NCI-H748 (cell line): ENCODE measurements at regions not wholly inside any gene's neighbourhood (a gene's known extent, or its start where the extent isn't known, plus 50 kb on each side); places are given as distances from the start of the nearest gene placed in this dataset.
"Not testable (repeated sequence)": the region's sequence is repeated elsewhere in the genome, so short reads cannot be mapped to it uniquely, and the experiment has no call there.

ENCODE experiments used
- DNase-seq: peaks from one replicate; lab custom pipeline; 2025; ENCODE audit not compliant: unreplicated experiment; lab: John Stamatoyannopoulos, UW

DNA sequence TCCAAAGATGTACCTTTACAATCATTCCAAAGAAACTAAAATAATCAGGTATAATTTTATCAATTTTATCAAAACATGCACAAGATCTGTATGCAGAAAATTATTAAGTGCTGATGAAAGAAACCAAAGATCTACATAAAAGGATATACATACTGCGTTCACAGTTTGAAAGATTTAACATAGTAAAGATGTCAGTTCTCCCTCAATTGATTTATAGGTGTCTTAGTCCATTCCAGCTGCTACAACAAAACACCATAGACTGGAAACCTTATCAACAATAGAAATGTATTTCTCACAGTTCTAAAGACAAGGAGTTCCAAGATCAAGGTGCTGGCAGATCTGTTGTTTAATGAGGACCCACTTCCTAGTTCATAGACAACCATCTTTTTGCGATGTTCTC, 189.0 kb upstream of the CCDC54 start:
- no peak for DNase-seq

DNA sequence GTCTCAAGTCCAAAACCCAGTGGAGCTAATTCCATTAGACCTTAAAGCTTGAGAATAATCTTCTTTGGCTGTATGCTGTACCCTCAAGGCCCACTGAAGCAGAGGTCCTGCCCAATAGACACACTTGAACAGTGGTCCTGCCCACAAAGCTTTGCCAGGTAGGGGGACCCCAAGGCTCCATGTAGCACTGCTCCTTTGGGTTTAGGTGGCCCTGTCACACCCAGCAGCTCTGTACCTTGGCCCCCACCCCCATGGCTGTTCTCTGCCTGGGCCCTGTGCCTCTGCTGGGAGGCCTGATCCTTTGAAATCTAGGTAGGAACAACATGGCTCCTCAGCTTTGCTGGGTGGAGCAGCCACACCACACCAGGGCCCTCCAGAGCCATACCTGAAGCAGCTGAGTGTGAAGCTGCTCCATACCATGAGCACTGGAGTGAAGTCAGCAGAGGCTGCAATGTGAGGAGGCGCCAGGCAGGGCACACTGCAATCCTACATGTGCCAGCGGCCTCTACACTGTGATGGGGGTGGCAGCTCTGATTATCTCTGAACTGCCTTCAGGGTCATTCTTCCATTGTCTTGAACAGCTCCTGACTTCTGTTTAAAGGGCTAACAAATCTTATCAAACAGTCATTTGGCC, 188.0 kb upstream of the CCDC54 start:
- no peak for DNase-seq

DNA sequence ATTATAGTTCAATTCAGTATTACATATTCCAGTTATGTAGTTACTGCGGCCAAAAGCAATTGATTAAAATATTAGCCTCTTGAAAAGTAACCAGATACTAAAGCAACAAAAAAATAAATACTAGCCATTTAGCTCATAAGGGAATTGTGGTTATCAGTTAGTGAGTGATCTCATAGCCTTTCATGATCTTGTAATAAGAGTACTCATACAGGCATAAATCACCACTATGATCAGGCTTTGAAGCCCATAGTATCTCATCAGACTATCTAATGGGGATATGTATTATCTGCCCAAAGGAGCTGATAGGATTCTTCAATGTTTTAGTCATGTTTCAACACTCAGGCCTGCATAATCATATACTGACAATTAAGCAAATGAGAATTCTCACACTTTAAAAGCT, 184.1 kb upstream of the CCDC54 start:
- DNase-seq, result no peak

DNA sequence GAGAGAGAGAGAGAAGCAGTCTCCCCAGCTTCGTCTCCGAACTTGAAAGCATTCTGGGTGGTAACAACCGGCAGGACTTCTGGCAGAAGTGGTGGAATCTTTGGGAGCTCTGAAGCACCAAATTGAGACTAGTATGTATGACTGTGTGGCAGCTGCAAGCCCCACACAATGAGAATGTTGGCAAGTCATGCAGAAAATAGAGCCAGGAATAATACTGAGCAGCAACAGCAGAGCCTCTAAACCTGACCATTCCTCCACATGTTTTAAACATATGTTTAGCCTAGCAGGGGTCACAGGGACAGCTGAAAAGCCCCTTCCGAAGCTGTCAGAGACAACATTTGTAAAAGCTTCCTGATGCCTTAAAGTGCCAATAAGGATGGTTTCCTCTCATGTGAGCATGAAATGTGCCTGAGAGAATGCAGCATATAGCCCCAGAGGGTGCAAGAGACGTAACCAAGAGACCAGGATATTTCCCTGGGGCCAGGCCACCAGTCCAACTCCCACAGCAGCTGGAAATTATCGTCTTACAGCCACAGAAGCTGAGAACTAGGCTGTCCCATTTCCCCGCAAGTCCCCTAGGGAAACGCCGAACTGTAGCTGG, 178.6 kb upstream of the CCDC54 start:
- DNase-seq, result no peak

DNA sequence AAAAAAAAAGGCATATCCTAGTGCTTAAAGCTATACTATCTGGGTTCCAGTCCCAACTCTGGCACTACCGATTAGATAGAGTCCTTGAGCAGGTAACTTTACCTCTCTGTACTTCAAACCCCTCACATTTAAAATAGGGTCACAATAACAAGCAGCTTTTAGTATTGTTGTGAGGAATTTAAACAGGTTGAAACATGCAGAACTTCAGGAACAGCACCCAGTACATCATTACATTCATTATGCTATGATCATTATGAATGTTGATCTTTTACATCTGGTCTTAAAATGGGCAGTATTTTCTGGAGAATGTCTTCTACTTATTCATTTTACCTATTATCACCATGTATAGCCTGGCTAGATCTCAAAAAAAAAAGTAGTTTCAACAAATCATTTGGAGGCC, 176.1 kb upstream of the CCDC54 start:
- no peak for DNase-seq

DNA sequence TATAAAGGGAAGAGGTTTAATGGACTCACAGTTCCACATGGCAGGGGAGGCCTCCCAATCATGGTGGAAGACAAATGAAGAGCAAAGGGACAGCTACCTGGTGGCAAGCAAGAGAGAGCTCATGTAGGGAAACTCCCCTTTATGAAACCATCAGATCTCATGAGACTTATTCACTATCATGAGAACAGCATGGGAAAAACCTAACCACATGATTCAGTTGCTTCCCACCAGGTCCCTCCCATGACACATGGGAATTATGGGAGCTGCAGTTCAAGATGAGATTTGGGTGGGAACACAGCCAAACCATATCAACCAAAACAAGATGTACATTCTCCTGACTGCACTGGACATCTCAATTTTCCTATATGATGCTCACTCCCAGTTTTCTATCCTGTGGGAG, 174.4 kb upstream of the CCDC54 start:
- not testable (repeated sequence) for DNase-seq

DNA sequence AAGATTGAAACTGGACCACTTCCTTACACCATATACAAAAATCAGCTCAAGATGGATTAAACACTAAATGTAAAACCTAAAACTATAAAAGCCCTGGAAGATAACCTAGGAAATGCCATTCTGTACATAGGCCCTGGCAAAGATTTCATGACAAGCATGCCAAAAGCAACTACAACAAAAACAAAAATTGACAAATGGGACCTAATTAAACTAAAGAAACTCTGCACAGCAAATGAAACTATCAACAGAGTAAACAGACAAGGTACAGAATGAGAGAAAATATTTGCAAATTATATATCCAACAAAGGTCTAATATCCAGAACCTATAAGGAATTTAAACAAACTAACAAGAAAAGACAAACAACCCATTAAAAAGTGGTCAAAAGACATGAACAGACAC, 173.1 kb upstream of the CCDC54 start:
- no peak for DNase-seq

DNA sequence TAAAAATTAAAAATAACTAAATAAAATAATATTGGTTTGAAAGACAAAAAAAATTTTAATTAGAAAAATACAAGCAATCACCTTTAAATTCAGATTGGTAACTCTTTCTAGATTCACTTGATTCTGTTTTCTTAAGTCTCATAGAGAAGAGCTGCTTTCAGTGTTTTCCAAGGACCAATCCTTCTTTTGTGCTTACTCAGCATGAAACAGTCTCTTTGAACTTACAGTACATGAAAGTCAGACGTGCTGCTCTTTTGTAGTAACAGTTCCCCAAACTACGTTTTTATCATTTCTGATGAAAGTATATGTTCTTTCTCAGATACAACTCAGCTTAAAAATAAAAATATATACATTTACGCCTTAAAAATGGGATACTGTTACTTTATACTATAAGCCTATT, 171.9 kb upstream of the CCDC54 start:
- DNase-seq, result peak; percentile 2

DNA sequence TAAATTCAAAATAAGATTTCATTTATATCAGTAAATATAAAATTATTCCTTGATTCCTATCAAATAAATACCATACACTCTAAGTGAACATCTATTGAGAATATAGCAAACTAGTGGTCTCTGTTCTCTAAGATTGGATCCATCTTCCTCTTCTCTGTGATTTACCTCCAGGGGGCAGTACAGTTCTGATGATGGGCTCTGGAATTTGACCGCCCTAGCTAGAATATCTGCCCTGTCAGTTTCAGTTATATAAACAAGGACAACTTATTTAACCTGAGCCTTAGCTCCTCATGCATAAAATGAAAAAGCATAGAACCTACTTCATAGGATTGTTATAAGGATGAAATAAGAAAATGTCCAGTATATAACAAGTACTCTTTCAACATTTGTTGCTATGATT, 171.1 kb upstream of the CCDC54 start:
- DNase-seq, result peak; percentile 37

DNA sequence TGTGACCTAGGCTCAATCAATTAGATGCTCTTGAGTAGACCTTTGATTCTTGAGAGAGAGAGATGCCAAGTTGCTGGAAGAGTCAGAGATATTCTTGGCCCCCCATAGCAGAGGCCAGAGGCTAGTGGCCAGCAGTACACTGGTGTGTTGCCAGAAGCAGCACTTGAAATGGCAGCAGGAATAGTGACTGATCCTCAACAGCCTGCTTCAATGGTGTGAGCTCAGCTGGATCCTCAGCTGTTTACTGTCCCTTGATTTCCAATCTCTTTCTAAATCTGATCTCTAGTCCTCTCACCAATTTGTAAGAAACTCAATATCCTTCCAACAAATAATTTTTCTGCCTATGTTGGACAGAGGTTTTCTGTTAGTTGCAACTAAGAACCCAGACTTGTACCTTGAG, 170.3 kb upstream of the CCDC54 start:
- DNase-seq, result no peak

DNA sequence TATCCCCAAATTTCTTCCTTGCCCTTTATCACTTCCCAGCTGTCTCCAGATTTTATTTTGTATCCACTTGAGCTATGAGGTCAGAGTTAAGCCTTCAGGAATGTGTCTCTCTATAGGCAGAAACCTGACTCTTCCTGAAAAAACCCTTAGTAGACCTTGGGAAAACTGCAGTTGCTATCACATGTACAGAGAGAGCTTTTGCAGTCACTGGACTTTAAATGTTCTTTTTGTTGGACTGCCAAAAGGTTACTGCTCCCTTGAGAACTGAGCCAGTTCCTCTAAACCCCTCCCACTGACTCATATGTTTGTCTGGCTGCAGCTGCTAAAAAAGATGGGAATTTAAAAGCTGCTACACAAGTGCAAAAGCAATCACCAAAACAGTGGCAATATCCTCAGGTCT, 169.1 kb upstream of the CCDC54 start:
- DNase-seq, result peak; percentile 28

DNA sequence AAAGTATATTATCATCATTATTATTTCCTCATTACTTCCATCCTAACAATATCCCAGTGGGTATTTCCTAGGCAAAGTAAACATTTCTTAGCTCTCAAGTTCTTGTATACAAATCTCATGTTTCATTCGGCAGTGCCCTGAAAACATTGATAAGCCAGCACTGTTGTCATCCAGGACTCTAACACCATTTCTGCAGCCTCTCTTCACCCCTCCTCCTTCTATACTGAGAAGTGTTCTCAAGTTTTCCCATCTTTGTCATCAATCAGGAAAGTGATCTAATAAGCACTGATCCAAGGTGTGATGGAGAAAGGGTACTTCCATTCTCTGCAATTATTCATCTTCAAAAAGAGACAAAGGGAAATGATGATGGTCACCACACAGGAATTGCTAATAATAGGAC, 168.4 kb upstream of the CCDC54 start:
- DNase-seq, result peak; percentile 11

DNA sequence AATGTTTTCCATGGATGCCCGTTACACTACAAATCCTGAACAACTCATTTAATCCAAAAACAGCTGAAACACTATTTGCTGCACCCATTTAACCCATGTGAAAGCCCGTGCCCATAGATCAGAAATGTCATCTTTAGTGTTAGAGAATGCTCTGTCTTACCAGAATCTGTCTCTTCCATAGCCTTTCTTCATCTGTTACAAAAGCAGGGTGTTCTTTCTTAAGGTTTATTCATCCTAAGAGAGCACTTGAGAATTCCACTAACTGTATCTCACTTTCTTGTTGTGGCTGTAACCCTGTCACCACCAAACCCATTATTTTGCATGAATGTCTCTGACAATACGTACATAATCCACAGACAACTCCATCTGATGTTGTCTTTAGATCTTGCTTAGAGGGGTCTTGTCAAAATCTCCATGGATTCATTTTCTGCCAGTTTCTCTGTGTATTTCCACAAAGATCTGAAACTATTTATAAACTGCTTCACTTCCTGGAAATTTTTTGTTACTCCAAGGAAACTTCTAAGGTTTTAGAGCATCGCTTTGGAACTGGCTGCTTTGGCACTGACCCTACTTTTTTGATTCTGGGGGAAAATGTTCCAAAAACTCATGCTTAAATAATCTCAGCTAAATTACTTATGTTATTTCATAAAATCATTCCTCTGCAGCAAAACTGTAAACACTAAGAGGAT, 167.8 kb upstream of the CCDC54 start:
- no peak for DNase-seq

DNA sequence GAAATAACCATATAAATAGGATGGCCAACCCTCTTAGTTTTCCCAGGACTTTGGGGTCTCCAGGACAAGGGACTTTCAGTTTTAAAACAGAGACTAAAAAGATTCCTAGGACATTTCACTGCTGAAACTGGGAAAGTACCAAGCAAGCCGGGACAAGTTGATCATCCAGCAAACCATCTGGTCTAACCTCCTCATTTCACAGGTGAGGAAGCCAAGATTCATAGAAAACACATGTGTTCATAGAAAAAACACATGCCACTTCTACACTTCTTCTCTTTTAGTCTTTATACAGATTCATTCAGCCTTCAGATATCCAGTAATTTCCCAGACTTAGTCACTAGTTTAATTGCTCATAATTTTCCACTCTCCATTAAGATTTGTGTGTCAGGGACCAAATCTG, 165.6 kb upstream of the CCDC54 start:
- DNase-seq, result no peak

DNA sequence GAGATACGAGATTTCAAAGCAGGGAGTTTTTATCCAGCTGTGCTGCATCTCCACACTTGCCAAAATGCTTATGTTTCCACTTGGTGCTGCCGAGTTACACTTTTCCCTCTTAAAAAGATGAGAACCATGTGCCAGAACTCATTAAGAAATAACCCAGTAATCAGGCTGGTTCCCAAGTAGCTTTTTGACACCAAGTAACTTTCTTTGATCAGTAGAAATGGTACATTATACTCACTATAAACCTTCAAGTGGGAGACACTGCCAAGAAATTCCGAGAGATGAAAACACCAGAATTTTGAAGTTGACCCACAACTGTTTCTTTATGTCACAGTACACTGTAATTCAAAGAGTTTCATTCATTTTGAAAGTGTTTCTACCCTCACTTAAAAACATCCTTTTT, 164.6 kb upstream of the CCDC54 start:
- DNase-seq, result no peak

DNA sequence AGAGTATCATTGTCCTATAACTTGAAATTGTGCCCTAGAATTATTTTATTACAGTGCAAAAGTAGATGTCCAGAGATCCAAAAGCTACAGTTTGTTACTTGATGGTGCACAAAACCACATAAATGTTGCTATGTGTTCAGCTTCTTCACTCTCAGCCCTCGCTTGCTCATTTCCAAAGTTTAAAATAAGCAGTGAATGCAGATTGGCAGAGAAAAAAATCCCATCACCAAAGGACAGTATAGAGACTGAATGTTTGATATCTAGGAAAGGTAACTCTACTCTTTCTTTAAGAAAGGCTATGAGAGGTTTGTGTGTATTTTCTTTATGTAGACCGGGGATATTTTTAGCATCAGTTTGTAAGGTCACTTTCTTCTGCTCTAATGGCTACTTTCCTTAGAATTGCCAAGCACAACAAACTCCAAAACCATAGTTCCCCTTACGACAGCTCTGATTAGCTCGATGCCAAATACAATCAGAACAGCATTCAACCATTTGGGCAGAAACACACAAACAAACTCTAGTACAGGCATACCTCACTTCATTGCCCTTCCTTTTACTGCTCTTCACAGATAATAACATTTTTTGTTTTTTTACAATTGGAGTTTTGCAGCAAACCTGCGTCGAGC, 164.1 kb upstream of the CCDC54 start:
- DNase-seq, result no peak

DNA sequence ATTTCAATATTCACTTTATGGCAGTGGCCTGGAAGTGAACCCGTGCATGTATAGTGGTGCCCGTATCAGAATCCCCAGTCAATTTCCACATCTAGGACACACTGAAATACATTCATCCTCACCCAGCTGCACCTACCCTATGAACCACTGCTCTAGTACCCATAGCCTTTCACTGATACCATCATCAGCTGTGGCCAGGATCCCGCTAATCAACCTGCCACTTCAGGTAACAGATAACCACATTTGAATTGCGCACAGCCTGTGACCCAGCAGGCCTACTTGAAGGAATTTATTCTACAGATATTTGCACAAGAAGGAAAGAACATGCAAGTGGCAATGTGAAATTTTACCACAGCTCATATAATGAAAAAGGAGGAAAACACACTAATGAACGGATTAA, 161.0 kb upstream of the CCDC54 start:
- no peak for DNase-seq

DNA sequence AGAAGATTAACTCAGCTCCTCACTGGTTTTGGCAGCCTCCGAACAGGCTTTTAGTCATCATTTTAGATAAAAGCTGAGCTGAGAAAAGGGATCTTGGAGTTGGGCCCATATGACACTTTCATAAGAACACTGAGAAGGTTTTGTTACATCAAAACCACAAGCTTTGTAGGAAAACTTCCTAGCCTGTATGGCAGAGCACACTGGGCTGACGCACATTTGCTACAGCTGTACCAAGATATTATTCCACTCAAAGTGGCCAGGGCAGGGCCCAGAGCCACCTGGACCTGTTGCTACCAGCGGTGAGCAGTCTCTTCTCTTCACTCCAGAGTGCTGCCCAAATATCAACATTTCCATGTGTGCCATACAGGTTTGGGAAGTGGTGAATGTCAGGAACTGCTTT, 160.5 kb upstream of the CCDC54 start:
- DNase-seq, result no peak

DNA sequence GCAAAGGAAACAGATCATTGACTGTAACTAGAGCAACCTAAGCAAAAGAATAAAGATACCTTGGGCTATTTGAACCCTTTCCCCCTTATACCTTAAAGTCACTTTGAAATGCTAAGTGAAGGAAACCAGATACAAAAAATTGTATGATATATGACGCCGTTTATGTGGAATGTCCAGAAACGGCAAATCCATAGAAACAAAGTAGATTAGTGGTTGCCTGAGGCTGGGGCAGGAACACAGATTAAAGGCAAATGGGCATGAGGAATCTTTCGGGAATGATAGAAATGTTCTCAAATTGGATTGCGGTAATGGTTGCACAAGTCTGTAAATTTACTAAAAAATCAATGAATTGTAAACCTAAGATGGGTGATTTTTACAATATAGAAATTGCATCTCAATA, 160.1 kb upstream of the CCDC54 start:
- DNase-seq, result no peak

DNA sequence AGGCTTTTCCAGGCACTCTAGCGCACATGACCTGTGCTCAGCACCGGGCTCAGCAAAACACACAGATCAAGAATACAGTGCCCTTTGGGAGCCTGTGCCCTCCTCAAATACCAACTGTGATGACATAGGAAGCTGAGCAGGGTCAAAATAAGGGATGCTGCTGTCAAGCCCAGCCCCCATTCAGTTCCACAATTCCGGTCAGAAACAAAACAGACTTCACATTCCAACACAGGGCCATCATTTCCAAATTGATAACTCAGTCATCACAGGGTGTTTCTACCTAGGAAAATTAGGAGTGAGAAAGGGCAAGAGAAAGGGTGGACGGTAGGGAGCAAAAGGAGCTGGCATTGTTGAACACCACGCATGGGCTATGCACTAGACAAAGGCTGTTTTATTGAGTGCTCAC, 158.4 kb upstream of the CCDC54 start:
- peak; percentile 1 for DNase-seq

DNA sequence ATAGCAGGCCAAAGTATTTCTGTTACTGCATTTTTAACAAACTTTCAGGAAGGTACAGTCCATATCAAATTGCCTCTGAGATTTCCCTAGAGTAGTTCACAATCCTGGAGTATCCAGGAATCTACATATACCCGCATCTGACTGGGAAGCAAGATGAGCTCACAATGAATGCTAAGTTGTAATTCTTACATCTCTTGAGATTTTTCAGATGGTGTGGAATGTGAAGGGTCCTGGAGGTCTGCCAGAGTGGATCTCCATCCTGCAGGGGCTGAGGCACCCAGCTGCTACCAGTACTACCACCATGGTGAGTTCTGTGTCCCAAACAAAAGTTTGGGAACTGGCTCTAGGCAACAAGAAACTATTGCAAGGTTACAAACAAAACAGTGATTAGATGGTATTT, 156.7 kb upstream of the CCDC54 start:
- DNase-seq, result no peak

DNA sequence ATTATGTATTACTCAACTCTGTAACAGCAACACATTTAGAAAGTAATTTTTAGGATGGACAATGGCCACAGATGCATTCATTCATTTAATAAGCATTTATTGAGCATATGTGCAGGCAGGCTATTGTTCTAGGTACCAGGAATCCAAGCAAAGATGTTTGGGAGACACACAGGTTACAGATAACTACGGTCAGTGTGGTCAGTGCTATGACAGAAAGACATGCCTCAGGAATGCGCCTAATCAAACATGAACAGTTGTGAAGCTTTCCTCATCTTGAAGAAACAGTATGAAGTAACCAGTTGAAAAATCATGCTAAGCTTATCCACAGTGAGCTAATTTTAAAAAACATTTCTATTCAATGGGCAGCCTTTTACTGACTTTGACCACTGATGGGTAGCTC, 155.4 kb upstream of the CCDC54 start:
- DNase-seq, result no peak
